ENCODE measurements at regions not wholly inside any gene's neighbourhood (a gene's known extent, or its start where the extent isn't known, plus 50 kb on each side); places are given as distances from the start of the nearest gene placed in this dataset.

DNA sequence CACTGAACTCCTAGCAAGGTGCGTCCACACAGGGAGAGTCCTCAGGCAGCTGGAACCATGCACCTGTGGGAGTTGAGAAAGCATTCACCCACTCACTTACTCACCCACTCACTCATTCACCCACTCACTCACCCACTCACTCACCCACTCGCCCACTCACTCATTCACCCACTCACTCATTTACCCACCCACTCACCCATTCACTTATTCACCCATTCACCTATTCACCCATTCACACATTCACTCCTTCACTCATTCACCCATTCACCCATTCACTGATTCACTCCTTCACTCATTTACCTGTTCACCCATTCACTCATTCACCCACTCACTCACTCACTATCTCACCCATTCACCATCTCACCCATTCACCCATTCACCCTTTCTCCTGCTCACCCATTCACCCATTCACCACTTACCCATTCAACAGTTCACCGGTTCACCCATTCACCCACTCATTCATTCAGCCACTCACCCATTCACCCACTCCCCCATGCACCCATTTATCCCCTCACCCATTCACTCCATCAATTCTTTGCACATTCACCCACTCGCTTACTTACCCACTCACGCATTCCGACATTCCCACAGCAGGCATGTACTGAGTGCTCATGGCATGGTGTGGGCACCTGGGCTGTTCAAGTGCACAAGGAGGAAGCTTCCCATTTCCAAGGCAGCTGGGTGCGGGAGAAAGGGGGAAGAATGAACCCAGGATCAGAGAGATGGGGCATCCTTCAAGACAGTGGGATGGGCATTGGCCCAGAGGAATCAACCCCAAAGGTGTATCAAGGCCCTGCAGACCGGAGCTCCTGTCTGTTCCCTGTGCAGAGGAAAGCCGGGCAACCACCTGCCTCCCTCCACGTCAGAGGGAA lies 135.2 kb upstream of the C14orf180 start:
- no peak for DNase-seq

DNA sequence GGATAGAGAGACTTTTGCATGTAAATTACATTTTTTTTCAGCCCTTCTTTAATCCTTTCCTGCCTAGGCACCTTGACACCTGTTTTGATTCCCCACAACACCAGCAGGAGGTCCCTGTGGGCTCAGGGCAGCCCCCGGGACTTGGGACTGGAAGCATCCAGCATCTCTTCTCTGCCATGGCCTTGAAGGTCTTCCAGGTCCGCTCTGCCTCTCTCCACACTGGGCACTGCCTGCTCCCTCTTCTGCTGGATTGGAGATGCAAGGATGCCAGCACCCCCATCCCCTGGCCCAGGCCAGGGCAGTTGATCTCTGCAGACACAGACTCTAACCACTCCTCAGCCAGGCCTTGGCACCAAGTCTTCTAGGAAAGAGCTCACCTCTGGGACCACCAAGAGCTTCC lies 134.5 kb upstream of the C14orf180 start:
- DNase-seq, result no peak

DNA sequence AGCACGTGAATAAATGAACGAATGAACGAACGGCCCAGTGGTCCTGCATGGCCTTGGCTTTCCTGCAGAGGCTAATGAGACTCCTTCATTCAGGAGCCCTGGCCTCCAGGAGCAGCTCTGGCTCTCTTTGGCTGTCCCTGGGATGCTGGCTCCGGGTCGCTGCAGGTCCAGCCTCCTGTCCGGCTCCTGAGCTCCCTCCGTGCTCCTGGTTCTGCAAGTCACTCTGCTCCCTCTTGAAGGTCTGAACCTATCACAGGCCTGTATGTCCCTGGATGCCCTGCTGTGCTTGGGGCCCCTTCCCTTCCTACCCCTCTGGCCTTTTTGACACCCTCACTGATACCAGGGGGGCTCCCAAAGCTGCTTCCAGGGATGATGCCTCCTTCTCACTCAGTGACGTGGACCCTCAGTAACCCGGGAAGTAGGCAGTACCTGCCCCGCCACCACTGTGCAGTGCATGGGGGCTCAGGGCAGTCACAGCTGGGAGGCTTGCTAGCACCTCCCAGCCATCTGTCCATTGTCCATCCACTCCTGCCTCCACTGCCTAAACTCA lies 133.7 kb upstream of the C14orf180 start:
- DNase-seq, result no peak

DNA sequence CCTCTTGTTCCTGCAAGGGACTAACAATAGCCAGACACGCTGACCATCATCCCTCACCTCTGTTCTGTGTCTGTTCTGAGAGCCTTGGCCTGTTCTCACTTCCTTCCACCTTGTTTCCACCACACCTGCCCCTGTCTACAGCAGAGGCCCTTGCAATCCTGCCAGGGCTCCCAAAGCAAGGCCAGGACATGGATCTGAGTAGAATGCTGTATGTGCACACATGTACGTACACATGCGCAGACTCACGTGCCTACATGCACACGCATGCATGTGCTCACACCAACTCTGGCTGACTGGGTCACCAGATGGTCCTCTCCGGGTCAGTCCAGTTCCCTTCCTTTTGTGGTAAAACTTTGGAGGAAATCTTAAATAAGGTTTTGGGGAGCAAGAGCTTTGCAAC lies 133.0 kb upstream of the C14orf180 start:
- DNase-seq, result no peak

DNA sequence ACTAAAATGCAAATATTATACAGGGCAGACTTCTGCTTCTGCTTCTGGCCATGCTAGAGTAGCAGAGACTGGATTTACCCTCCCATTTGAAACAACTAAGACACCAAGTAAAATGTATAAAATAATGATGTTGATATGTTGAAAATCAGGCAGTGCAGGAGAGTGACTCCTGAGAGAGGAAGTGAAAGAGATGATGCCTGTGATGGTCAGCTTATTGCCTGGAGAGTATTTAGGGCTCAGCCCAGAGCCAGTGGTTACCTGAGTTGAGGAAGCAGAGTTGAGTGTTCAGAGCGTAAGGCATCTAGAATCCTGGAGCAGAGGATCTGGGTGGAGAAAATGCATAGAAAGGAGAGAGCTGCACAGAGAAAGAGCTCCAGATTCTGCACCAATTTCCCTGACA lies 131.8 kb upstream of the C14orf180 start:
- DNase-seq, result no peak

DNA sequence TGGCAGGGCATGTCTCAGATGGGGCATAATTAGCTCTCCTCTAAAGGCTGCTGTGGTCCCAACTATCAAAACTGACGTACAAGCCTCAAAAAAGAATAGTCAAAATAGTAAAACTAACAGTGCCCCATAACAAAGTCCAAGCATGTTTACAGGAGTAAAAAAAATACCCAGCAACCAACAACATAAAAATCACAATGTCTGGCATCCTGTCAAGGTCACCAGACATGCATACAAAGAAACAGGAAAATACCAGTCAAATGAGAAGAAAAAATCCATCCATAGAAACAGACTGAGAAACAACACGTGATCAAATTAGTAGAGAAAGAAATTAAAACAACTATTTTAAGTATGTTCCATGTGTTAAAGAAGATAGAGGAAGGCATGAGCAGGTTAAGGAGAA lies 131.2 kb upstream of the C14orf180 start:
- no peak for DNase-seq

DNA sequence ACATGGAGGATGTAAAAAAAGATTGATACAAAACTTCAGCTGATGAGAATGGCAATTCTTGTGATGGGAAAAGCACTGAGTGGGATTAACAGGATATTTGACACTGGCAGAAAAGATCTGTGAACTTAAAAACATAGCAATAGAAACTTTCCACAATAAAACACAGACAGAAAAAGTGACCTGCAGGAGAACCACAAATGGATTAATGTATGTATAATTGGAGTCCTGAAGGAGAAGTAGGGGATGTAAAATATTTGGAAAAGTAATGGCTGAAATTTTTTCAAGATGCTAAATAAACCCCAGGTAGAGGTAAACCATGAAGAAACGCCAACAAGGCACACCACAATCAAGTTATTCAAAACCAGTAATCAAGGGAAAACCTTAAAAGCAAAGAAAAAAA lies 130.8 kb upstream of the C14orf180 start:
- no peak for DNase-seq

DNA sequence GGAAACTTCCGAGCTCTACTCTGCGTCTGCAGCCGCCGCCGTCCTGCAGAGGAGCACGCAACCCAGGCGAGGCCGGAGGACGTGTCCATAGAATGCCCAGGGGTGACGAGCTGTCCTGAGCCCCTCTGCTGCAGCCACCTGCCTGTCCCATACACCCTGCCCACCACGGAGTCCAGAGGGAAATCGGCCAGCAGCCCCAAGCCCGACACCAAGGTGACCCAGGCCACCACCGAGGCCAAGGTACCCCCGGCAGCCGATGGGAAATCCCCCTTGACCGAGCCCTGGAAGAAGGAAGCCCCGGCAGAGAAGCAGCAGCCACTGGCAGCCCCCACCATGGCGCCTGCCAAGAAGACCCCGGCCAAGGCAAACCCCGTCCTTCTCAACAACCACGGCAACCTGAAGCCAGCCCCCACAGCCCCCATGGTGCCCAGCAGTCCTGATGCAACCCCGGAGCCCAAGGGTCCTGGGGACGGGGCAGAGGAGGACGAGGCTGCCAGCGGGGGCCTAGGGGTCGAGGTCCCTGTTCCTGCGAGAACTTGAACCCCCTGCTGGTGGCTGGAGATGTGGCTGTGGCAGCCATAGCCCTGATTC lies 128.7 kb upstream of the C14orf180 start:
- DNase-seq, result no peak

DNA sequence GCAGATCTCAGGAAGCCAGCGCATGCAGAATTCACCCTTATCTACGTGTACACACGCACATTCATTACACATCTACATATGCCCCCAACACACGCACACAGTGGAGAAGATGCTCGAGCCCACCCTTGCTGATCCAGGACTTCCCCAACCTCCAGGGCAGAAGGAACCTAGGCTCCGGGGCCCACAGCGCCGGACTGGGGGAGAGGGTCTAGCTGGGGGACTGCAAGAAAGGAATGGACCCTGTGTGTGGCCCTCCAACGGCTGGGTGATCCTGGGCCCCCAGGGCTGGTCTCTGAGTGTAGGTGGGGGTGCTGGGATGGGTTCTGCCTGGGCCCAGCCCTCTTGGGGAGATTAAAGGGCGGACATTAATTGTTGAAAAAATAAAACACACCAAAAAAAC lies 128.1 kb upstream of the C14orf180 start:
- no peak for DNase-seq

DNA sequence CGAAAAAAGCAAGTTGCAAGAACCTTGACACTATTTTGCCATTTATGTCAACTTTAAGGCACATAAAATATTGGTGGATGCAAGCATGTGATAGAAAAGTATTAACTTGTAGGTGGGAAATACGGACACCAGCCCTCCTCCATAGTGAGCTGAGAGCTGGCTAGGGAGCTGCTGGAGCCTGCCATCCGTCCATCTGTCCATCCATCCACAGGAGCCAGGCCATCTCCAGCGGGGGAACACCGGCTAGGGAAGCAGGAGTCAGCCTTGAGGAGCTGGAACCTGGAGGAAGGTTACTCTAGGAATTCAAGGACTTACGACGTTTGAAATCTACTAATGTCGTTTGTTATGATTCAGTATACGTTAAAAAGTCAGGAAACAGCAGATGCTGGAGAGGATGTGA lies 120.7 kb upstream of the C14orf180 start:
- no peak for DNase-seq

DNA sequence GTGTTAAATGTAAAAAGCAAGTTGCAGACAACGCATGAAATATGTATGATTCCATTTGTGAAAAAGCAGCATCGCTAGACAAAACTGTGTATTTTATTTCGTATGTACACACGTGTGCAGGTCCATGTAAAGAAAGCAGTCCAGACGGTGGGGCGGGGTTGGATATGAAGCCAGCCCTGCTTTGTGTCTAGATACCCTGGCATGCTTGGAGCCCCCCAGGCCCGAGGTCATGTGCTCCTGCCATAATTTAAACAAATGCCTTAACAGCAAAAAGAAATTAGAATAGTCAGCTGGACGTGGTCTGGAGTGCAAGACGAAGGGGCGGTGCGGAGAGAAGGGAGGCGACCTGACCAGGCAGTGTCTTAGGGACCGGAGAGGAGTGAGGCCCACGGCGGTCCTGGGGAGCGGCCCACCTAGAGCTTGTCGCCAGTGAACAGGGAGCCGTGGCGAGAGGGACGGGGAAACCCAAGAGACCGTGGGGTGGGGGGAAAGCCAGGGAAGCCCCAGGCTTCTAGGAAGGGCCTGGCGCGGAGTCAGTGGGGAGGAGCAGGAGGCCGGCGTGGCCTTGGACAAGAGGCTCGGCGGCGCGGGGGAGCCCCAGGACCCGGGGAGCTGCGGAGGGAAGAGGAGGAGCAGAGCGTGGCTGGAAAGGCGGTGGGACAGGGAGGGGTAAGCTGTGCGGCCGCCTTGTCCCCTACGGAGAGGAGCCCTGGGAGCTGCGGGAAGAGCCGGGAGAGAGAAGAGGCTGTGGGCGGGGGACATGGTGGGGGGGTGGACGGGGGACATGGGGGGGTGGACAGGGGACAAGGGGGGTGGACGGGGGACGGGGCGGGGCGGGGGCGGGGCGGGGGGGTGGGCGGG lies 118.5 kb upstream of the C14orf180 start:
- no peak for DNase-seq

DNA sequence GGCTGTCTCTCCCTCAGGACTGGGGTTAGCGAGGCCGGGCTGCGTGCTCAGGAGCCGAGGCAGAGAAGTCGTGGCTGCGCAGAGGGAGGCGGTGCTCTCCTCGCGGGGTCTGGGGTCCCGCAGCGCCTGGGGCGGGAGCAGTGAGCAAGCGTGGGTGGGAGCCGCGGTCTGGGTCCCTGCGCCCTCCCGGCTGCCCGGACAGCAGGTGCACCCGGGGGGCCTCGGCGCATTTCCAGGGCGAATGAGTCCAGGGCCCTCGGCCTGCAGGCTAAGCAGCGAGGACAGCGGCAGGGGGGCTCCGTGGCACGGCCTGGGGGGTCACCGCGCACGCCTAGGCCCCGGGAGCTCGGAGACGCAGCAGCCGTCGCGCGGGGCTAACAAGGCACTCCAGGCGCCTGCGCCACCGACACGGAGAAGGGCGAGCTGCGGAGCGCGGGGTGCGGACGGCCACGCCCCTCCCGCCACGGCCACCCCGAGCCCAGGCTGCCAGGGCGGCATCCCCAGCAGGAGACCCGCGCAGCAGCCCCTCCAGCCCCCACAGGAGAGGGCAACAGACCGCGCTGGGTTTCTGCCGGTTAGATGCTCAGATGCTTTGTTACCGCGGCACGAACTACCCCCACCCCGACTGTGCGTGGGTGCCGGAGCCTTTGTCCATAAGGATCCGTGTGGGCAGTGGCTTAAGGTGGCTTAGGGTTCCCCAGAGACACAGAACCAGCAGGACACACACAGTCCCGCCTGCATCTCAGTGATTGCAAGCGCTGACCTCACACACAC lies 117.7 kb upstream of the C14orf180 start:
- DNase-seq, result no peak

DNA sequence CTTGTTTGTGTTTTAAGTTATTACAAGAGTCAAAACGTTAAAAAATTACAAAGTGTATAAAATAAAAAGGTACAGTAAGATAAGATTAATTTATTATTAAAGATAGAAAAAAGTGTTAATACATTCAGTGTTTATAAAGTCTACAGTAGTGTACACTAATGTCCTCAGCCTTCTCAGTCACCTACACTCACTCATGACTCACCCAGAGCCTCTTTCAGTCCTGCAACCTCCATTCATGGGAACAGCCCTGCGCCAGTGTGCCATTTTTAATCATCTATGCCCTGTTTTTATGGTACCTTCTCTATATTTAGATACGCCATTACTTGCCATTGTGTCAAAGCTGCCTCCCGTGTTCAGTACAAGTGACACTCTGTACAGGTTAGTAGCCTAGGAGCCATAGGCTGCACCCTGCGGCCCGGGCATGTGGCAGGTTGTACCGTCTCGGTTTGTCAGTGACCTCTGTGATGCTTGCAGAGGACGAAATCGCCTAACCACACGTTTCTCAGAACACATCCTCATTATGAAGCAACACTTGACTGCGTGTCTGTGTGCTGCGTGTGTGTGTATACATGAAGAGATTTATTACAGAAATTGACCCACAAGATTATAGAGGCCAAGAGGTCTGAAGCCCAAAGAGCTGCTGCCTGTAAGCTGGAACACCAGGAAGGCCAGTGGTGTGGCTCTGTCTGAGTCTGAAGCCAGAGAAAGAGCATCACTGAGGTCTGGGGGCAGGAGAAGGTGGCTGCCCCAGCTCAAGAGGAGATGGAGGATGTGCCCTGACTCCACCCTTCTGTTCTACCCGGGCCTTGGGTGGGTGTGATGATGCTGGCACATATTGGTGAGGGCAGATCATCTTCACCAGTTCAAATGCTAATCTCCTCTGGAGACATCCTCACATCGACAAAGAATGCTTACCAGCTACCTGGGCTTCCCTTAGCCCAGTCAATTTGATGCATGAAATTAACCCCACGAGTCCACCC lies 116.6 kb upstream of the C14orf180 start:
- no peak for DNase-seq

DNA sequence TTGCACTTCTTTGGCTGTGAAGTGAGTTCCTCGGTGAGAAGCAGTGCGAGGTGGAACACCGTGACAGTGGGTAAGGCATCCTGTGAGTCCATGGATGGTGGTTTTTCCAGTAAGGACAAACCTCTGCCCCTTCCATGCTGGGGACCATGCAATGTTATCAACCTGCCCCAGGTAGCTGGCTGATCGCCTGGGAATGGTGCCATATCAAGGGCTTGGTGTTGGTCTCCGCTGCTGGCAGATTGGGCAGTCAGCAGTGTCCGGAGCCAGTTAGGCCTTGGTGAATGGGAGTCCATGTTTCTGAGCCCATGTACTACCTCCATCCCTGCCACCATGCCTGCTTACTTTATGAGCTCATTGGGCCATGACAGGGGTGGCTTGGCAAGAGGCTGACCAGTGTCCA lies 114.7 kb upstream of the C14orf180 start:
- DNase-seq, result no peak

DNA sequence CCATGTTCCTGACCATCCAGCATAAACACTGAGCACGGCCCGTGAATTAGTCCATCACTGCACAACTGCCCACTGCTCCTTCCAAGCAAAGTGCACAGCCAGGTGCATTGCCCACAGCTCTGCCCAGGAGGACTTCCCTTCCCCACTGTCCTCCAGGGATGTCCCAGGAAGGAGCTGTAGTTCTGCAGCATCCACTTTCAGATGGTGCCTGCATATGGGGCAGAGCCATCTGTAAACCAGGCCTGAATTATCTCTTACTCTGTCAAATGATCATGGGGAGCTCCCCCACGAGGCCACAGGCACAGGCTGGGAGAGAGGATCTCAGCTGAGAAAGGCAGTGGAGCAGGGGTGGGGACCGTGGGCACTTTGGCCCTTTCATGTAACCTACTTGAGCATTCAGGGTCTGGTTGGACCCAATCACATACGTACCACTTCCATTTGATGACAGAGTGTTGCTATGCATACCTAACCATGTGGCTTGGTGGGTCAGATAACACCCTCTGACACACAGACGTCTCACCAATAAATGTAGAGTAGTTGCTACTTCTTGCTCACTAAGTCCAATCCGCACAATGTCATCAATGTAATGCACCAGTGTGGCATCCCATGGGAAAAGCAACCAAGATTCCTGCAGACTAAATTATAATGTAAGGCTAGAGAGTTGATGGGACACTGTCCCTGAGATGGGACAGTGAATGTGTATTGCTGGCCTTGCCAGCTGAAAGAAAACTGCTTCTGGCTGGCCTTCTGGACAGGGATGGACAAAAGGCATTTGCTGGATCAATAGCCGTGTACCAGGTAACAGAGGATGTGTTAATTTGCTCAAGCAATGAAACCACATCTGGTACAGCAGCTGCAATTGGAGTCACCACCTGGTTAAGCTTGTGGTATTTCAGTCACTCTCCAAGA lies 113.8 kb upstream of the C14orf180 start:
- DNase-seq, result no peak

DNA sequence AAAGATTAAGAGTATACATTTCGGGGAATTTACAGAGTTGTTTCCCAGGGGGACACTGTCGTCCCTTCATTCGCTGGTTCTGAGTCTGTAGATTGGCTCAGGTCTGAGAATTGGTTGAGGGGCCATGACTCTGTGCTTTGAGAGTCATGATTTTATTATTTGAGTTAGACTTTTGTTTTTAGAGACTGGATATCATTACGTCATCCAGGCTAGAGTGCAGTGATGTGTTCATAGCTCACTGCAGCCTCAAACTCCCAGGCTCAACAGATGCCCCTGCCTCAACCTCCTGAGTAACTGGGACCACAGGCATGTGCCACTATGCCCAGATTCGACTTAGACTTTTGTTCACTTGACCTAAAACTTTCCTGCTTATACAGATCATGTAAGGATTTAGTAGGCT lies 112.3 kb upstream of the C14orf180 start:
- no peak for DNase-seq

DNA sequence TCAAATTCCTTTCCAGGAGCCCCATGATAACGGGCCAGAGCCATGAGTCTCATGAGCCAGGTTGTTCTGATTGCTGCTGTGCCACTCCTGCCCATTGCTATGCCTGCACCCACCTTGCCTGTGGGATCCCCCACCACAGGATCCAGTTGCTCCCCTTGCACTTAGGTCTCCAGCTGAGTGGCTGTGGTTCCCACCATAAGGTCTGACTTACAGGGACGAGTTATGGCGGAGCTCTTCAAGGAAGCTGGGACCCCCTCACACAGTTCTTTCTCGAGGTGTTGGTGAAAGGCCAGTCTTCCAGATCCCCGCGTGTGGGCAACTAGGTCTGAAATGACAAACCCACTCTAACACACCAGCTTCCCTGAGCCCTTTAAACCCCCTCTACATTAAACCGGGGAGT lies 111.9 kb upstream of the C14orf180 start:
- no peak for DNase-seq

DNA sequence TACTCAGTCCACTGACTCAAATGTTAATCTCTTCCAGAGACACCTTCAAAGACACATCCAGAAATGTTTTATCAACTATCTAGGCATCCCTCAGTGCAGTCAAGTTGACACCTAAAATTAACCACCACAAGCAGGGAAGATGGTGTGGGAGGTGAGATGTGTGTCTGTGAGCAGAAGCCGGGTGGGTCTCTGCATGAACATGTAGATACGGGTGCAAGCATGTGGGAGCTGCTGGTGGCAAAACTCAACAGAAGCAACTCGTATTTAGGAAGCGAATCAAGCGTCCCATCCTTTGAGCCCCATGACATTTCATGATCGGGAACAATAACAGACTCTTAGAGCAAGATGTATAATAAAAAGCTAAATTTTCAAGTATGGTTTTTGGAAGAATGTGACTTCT lies 110.0 kb upstream of the C14orf180 start:
- DNase-seq, result no peak

DNA sequence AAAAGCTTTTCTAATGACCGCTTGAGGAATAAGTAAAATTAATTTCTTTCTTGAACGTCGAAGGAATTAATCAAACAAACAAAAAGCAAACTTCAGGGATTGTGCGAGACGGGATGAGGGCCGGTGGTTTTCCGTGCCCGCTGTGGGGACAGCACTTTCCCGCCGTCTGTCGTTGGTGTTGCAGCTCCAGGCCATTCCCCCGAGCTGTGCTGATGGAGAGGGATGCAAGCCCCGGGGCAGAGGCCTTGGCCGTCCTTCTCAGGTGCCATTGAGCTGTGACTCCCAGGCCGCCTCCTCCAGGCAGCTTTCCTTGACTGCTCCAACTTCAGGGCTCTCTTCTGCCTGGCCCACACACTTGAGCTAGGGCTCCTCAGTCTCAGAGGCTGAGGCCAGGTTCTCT lies 109.0 kb upstream of the C14orf180 start:
- no peak for DNase-seq

DNA sequence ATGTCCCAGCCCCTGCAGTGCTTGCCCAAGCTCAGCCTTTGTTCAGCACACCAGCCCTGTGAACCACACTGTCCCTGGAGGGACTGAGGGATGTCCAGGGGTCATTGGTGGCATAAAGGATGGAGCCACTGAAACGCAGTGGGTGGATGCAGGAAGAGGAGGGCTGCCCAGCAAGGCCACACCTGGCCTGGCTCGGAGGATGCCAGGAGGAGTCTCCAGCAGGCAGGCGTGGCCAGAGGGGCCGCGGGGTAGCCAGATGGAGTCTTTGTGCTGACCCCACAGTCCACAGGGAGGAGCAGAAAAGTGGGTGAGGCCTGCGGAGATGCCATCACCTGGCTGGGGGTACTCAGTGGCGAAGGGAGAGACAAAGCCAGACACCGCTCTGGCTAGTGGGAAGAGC lies 108.5 kb upstream of the C14orf180 start:
- no peak for DNase-seq
